ENCODE measurements at regions not wholly inside any gene's neighbourhood (a gene's known extent, or its start where the extent isn't known, plus 50 kb on each side); places are given as distances from the start of the nearest gene placed in this dataset.

- no peak for TF ChIP-seq CTCF (IDR thresholded peaks at IDR 0.05)
- no peak for TF ChIP-seq POLR2A (IDR thresholded peaks at IDR 0.05)
Observed at GRCh38 chr4:61041527-61041926, 158.6 kb upstream of the ADGRL3 start.

All from right lobe of liver (tissue), 4 donors.